RWPE1 (cell line): ENCODE measurements at regions not wholly inside any gene's neighbourhood (a gene's known extent, or its start where the extent isn't known, plus 50 kb on each side); places are given as distances from the start of the nearest gene placed in this dataset.
"Not testable (repeated sequence)": the region's sequence is repeated elsewhere in the genome, so short reads cannot be mapped to it uniquely, and the experiment has no call there.

Experiments used
- CTCF ChIA-PET: fragments of 350-600 bp; sonication (Branson Sonifier 250); formaldehyde crosslinking; extraction: SDS; loops from one replicate; lab custom pipeline; 2021; lab: Yijun Ruan, JAX
- POLR2A ChIA-PET: fragments of 400-600 bp; formaldehyde crosslinking; extraction: SDS; loops from one replicate; lab custom pipeline; 2020; ENCODE audit warnings: antibody characterized with exemption; ENCODE audit not compliant: low non-redundant PET; lab: Yijun Ruan, JAX
- DNase-seq: peaks from one replicate; pipeline ENCODE4 v3.0.0; 2012; ENCODE audit warnings: low spot score
- H3K27ac ChIP-seq: fragments of 450-650 bp; 2 replicates; pipeline ENCODE4 v1.5.1; 2017
- TF ChIP-seq, protein P1 (sequence below): fragments of 450-650 bp; conservative IDR thresholded peaks from 2 replicates; pipeline ENCODE4 v1.5.1; 2017; ENCODE audit warnings: low read depth, mild to moderate bottlenecking

DNA sequence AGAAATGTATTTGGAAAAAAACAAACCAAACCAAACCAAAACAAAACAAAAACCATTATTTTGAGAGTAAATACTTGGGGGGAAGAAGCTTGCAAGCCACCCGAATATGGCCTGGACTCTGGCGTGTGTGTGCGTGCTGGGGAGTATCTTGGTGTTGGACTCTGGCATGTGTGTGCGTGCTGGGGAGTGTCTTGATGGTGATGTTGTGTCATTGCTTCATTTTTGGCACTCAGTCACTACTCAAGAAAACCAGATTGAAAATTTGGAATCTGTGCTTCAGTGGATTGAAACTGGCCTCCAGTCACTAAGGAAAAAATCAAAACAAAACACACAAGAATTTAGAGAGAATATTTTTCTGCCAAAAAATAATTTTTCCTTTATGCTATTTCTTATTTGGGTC, 76.1 kb downstream of the ARRDC3 start:
- peak; percentile 39 for DNase-seq
- POLR2A ChIA-PET, result no interaction called here
- H3K27ac ChIP-seq, result peak overlapping the region; percentile 67
- TF ChIP-seq, protein P1, sequence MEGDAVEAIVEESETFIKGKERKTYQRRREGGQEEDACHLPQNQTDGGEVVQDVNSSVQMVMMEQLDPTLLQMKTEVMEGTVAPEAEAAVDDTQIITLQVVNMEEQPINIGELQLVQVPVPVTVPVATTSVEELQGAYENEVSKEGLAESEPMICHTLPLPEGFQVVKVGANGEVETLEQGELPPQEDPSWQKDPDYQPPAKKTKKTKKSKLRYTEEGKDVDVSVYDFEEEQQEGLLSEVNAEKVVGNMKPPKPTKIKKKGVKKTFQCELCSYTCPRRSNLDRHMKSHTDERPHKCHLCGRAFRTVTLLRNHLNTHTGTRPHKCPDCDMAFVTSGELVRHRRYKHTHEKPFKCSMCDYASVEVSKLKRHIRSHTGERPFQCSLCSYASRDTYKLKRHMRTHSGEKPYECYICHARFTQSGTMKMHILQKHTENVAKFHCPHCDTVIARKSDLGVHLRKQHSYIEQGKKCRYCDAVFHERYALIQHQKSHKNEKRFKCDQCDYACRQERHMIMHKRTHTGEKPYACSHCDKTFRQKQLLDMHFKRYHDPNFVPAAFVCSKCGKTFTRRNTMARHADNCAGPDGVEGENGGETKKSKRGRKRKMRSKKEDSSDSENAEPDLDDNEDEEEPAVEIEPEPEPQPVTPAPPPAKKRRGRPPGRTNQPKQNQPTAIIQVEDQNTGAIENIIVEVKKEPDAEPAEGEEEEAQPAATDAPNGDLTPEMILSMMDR, result no peak
- CTCF ChIA-PET, result interaction anchor here (0.6 to 0.8 kb wide), 2 partner anchors 65 to 165 kb away, joined by 3 read pairs; no protein-coding TSS in a partner anchor

DNA sequence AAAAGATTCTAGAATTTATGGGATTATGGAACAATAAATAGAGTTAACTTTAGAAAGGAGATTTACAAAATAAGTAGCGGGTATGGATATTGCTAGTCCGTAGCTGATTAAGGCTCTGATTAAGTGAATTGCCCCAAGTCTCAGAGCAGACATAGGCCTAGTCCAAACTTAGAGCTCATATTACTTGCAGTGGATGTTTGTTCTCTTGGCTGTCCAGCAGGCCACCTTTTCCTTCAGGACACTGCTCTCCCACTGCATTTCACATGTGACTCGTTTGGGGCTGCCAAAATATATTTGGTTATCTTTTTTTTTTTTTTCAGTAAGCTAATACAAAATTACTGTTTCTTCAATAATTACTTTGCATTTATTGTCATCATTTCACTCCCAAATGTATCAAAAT, 76.6 kb downstream of the ARRDC3 start:
- ChIA-PET CTCF (interaction anchor here (0.6 to 0.8 kb wide), 2 partner anchors 65 to 164 kb away, joined by 3 read pairs; no protein-coding TSS in a partner anchor), POLR2A (no interaction called here)
- no peak for DNase-seq
- no peak overlapping the region for H3K27ac ChIP-seq
- TF ChIP-seq, protein P1, result no peak

DNA sequence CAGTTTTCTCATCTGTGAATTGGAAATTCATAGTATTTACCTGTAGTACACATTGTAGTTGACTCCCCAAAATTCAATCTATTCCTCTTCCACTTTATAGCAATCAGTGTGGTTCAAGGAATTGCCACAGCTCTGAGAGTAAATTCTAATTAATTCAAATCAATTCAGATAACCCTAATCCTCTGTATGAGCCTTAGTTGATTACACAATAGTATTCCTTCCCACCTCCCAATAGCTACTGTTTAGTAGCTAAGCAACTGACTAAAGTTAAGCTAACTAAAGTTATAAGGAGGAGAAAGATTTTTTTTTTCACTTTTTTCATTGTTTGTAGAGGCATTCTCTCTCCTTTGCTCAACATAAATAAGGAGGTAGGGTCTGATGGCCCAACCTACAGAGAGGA, 77.5 kb downstream of the ARRDC3 start:
- no peak for DNase-seq
- ChIA-PET POLR2A (no interaction called here), CTCF (no interaction called here)
- H3K27ac ChIP-seq, result no peak overlapping the region
- TF ChIP-seq, protein P1, result no peak

DNA sequence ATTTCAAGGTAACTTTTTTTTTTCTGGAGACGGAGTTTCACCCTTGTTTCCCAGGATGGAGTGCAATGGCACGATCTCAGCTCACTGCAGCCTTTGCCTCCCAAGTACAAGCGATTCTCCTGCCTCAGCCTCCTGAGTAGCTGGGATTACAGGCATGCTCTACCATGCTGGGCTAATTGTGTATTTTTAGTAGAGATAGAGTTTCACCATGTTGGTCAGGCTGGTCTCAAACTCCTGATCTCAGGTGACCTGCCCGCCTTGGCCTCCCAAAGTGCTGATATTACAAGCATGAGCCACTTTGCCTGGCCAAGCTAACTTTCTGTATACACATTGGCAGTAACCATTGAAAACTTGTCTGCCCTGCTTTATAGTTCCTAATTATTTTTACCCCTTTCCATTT, 79.1 kb downstream of the ARRDC3 start:
- CTCF ChIA-PET, DNase-seq, POLR2A ChIA-PET, H3K27ac ChIP-seq: not testable (repeated sequence)

DNA sequence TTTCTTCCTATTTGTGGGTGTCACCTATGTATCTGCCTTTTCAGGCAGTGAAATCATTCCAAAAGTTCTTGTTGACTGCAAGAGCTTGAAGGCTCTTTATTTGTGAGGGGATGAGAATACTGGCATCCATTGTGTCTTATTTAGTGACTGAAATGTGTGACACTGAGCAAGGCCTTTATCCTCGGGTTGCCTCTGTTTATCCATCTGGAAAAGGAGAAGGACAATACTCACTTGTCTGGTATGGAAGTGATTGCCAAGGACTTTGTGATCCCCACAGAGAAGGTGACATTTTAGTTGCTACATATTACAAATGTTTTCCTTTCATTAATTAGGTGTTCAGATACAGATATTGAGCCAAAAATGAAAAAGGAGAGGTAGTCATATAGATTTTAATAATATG, 80.2 kb downstream of the ARRDC3 start:
- no peak for DNase-seq
- CTCF ChIA-PET, result no interaction called here
- no peak overlapping the region for H3K27ac ChIP-seq
- TF ChIP-seq, protein P1, result no peak
- POLR2A ChIA-PET, result no interaction called here

DNA sequence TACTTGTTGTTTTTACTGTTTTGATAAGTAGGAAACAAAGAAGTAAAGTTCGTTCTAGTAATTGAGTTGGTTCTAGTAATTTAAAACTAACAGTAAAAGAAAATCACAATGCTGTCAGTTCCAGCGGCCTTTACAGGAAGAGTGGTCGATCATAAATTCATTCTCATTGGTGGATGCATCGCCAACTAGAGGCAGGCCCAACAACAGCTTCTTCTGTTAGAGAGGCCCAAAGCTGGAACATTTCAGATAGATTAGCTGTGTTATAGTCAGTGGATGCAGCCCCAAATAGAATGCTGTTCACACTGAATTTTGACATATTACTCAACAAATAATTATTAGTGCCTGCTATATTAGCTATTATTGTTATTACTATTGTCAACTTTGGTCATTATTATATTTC, 80.8 kb downstream of the ARRDC3 start:
- ChIA-PET POLR2A (no interaction called here), CTCF (interaction anchor here (0.7 kb wide), 1 partner anchor 37 kb away, joined by 3 read pairs; no protein-coding TSS in a partner anchor)
- no peak overlapping the region for H3K27ac ChIP-seq
- TF ChIP-seq, protein P1, result no peak
- DNase-seq, result no peak

DNA sequence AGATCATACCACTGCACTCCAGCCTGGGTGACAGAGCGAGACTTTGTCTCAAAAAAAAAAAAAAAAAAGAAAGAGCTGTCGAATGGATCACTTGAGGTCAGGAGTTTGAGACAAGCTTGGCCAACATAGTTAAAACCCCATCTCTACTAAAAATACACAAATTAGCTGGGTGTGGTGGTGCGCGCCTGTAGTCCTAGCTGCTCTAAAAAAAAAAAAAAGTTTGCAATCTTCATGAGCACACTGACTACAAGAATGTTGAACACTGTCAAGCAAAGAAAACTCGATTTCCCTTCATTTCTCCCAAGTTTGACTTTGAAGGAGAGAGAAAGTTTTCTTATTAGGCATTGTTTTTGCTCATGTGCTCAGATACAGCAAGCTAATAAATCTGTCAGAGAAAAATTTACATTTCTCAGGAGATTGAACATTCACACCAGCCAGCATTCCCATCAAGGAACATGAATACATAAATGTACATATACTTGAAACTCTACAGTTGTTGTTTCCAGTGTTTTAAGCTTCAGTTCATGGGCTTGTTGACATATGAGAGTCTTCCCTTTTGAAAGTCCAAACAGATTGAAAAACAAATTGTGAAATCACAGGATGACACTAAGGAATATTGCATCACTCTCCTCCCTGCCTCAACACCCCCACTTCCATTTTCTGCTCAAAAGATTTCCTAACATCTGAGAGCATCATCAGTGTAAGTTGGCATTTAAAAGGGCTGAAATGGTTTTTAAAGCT, 81.8 kb downstream of the ARRDC3 start:
- TF ChIP-seq, protein P1, result no peak
- POLR2A ChIA-PET, result interaction anchor here (0.6 kb wide), 1 partner anchor 151 kb away, joined by 3 read pairs; no protein-coding TSS in a partner anchor
- peak; percentile 25 for DNase-seq
- CTCF ChIA-PET, result interaction anchor here (0.7 to 0.8 kb wide), 2 partner anchors 38 to 118 kb away, joined by 3 read pairs; no protein-coding TSS in a partner anchor
- no peak overlapping the region for H3K27ac ChIP-seq
